ENCODE measurements at regions not wholly inside any gene's neighbourhood (a gene's known extent, or its start where the extent isn't known, plus 50 kb on each side); places are given as distances from the start of the nearest gene placed in this dataset.

DNA sequence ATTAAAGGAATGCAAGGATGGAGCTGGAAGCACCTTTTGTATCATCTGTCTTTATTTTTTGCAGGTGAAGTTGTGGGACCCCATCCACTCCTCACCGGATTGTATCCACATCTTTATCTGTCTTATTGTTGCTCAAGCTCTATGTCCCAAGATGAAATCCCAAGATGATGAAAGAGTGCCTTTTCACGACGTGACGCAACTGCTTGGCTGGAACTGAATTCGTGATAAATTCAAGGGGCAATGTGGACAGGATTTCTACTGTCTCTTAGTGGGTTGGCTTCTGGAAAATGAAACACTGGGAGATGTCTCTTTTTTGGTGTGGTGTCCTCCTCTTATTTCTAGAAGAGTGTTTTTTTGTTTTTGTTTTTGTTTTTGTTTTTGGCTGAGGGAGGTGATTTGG is 650.1 kb upstream of the TSPY4 start:
- DNase-seq = no peak

DNA sequence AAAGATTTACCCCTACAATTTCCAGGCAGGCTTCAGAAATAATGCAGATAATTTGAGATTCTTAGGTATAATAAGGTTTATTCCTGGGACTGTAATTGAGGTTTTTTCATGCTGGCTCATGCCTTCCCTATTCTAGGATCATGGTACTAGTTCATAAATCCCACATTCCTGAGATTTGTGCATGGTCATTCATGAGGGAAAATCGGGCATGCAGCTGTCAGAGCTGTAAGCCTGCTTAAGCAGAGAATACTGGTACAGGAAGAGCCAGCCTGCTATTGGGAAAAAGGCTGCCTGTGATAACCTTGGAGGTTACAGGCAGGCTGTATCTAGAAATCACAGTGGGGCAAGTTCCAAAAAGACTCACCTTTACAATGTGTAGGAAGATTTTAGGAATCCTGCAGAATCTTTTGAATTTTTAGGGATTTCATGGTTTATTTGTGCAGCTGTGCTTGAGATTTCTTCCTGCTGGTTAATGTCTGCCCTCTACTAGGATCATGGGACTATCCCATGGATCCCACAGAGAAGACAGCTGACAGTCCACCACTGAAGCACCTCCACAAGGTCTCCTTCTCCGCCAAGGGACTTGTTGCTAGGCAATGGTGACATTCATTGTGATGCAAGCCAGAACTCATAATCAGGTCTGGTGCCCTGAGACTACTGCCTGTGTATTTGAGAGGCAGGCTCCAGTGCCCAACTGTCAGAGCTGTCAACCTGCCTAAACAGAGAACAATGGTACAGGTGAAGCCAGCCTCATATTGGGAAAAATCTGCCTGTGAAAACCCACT is 646.2 kb upstream of the TSPY4 start:
- no peak for DNase-seq

DNA sequence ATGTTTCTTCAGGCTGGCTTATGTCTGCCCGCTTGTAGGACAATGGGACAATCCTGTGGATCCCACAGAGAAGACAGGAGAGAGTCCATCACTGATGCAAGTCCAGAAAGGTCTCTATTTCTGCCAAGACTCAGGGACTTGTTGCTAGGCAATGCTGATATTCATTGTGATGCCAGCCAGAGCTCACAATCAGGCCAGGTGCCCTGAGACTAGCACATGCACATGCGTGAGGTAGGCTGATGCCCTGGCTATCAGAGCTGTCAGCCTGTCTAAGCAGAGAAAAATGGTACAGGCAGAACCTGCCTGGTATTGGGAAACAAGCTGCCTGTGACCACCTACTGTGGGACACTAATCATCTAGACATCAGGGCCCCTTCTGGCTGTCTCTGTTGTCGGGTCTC is 638.7 kb upstream of the TSPY4 start:
- DNase-seq = no peak

DNA sequence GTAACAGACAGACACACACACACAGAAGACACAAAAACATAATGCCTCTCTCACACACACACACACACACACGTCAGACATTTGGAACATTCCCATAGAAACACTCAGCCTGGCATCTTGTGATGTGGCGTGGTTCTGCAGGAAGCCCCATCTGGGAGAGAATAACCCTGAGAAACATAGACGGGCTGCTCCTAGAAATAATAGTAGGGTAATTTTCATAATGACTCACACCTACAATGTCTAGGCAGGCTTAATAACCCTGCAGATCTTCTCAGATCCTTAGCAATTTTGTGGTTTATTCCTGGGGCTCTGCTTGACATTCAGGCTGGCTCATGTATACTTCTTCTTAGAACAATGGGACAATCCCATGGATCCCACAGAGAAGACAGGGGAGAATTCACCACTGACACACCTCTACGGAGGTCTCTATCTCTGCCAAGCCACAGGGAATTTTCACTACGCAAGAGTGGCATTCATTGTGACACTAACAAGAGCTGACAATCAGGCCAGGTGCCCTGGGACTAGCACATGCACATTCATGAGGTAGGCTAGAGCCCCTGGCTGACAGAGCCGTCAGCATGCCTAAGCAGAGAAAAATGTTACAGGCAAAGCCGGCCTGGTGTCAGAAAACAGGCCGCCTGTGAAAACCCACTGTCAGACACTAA is 631.5 kb upstream of the TSPY4 start:
- no peak for DNase-seq

DNA sequence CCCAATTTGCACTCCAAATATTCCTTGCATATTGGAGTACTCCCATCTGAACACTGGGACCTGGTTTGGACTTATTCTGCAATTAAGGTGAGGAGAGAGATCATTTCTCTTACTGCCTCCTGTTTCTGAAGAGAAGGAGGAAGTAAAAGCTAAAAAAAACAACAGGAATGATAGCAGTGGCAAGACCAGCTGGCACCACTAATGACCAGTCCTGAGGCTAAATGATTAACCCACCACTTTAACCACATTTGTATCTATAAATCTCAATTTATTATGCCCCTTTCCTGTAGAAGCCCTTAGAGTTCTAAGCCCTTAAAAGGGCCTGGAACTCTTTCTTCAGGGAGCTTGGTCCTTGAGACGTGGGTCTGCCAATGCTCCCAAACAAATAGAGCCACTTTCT is 625.0 kb upstream of the TSPY4 start:
- no peak for DNase-seq

DNA sequence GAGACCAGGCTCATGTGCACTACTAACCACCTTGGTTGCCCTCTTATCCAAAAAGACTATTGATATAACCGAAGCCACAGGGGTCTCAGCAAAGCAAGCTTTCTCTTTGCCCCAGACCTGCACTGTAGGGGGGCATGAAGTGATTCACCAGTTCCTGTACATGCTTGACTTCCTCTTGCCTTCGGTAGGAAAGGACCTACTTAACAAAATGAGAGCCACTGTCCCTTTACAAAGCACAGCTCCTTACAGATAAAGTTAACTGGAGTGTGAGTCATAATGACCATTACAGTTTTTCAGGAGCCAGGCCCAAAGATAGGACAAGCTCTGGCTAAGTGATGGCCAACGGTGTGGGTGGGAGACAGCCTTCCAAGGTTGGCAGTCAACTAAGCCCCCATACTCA is 622.0 kb upstream of the TSPY4 start:
- no peak for DNase-seq

DNA sequence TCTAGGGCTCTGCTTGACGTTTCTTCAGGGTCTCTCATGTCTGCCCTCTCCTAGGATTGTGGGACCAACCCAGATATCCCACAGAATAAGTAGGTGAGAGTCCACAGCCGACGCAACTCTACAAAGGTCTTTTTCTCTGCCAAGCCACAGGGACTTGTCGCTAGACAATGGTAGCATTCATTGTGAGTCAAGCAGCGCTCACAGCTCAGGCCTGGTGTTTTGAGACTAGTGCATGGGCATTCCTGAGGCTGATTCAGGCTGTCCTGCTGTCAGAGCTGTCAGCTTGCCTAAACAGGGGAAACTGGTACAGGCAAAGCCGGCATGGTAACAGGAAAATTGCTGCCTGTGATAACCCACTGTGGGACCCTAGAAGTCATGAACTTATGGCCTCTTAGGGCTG is 610.6 kb upstream of the TSPY4 start:
- DNase-seq = no peak

DNA sequence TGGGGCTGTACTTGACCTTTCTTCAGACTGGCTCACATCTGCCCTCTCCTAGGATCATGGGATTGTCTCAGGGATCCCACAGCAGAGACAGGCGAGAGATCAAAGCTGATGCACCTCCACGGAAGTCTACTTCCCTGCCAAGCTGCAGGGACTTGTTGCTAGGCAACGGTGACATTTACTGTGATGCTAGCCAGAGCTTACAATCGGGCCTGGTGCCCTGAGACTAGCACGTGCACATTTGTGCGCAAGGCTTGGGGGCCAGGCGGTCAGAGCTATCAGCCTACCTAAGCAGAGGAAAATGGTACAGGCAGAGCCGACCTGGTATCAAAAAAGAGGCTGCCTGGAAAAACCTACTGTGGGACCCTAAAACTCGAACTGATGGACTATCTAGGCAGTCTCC is 607.3 kb upstream of the TSPY4 start:
- no peak for DNase-seq

DNA sequence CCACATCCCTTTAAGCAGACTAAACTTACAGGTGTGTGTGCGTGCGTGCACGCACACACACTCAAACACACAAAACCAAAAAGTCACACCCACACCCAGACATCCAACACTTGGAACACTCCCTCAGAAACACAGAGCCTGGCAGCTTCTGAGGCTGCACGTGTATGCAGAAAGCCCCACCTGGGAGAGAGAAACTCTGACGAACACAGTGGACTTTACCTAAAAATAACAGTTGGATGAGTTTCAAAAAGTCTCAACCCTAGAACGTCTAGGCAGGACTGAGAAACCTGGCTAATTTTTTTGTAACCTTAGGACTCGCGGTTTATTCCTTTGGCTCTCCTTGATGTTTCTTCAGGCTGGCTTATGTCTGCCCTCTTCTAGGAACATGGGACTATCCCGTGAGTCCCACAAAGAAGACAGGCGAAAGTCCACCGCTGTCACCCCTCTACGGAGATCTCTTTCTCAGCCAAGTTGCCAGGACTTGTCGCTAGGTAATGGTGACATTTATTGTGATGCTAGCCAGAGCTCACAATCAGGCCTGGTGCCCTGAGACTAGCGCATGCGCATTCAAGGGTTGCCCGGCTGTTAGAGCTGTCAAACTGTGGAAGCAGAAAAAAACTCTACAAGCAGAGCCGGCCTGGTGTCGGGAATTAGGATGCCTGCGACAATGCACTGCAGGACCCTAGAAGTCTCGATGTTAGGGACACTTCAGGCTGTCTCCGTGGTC is 595.8 kb upstream of the TSPY4 start:
- DNase-seq = no peak

DNA sequence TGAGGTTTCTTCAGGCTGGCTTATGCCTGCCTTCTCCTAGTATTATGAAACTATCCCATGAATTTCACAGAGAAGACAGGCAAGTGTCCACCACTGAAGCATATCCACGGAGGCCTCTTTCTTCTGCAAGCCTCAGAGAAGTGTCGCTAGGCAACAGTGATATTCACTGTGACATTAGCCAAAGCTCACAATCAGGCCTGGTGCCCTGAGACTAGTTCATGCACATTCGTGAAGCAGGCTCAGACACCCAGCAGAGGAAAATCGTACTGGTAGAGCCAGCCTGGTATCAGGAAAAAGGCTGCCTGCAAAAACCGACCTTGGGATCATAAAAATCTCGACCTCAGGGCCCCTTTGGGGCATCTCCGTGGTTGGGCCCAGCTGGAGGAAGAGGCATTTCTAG is 573.1 kb upstream of the TSPY4 start:
- no peak for DNase-seq

DNA sequence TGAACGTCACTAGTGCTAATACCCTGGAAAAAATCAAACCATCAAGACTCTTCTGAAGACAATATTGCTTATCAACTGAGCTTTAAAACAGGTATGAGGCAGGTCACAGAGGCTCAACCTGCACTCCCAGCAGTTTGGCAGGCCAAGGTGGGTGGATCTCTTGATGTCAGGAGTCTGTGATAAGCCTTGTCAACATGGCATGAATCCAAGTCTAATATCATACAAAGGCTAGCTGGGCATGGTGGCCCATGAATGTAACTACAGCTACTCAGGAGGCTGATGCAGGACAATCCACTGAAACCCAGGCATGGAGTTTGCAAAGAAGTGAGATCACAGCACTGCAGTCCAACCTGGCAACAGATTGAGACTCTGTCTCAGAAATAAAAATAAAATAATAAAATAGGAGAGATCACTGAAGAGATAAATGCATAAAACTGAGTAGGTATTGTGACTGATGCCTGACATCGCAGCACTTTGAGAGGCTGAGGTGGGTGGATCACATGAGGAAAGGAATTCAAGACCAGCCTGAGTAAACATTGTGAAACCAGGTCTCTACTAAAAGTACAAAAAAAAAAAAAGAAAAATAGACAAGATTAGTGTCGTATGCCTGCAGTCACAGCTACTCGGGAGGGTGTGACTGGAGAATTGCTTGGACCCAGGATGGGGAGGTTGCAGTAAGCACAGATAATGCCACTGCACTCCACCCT is 555.9 kb upstream of the TSPY4 start:
- no peak for DNase-seq

DNA sequence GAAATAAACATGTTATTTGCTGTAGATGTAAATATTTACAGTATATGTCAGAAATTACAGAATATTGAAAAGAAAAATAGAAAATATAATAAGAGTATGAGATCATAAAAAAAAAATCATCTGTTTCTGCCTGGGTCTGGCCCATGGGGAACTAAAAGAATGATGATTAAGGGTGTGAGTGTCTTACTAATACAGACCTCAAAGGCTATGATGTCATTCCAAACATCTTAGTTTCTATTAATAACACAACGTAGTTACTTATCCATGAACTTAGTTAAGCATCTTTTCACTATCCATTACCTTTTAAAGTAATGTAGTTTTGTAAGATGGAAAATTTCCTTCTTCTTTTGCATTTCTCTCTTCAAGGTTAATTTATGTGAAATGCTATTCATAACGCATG is 542.7 kb upstream of the TSPY4 start:
- DNase-seq = no peak

DNA sequence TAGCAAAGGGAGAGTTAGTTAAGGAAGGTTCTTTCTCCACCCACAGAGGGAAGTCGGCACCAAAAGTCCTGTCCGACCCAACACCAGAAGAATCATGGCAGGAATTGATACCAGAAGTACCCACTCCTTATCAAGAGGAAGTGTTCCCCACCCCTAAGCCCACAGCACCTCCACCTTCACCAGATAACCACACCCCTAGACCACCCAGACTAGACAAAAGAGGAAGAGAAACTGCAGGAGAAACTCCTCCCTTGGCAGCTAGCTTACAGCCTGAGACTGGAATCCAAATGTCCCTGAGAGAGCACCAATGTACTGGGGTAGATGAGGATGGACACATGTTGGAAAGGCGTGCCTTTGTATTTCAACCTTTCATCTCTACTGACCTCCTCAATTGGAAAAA is 532.9 kb upstream of the TSPY4 start:
- DNase-seq = no peak

DNA sequence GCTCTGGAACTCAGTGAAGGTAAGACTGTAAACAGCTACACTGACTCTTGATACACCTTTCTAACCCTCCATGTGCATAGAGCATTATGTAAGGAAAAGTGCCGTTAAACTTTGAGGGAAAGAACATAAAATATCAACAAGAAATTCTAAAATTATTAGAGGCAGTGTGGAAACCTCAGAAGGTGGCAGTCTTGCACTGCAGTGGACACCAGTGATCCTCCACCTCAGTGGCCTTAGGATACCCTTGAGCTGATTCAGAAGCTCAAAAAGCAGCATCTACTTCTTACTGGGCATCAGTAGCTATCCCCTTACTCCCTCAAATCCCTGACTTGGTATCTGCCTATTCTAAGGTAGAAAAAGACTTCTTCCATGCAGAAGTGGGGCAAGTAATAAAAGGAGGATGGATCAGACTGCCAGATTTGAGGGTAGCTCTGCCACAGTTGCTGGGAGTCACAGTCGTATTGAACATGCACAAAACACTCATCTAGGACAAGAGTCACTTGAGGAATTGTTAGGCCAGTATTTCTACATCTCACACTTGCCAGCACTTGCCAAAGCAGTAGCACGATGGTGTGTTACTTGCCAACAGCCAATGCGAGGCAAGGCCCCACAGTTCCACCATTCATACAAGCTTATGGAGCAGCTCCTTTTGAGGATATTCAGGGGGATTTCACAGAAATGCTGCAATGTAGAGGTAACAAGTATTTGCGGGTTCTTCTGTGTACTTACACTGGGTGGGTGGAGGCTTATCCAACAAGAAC is 529.4 kb upstream of the TSPY4 start:
- no peak for DNase-seq

DNA sequence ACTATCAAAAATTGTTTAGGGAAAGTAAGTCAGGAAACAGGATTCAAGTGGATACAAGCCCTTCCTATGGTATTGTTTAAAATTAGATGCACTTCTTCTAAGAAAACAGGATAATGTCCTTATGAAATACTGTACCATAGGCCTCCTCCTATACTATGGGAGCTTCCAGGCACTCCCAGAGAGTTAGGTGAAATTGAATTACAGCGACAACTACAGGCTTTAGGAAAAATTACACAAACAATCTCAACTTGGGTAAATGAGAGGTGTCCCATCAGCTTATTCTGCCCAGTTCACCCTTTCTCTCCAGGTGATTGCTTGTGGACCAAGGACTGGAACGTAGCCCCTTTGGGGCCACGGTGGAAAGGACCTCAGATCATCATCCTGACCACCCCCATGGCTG is 528.7 kb upstream of the TSPY4 start:
- no peak for DNase-seq

DNA sequence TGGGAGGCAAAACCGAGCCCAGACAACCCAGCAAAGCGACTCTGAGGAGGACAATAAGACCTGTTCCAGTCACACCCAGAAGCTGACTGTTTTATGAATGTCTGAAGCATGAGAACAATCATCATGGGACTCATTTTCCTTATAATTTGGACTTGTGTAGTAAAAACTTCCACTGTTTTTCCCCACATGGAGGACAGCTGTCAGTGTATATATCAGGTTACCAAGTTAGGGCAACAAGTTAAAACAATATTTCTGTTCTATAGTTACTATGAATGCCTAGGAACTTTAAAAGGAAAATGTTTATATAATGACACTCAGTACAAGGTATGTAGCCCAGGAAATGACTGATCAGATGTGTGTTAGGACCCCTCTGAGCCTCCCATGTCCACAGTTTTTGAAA is 528.2 kb upstream of the TSPY4 start:
- DNase-seq = no peak

DNA sequence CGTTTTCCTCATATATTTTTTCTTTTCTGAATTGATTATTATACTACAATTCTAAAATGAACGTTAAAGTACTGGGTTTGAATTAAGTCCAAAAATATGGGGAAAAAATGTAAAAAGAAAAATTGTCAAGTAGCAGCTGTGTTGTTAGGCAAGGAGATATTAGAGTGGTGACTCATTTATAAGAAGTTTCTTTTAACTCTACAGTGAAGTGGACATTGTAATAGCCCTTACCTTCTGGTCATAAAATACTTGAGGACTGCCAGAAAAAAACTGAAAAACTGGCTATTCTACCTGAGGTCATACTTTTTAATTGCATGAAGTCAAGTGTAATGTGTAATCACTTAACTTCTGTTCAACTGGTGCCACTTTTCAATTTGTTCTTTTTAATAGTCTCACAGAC is 523.1 kb upstream of the TSPY4 start:
- no peak for DNase-seq

DNA sequence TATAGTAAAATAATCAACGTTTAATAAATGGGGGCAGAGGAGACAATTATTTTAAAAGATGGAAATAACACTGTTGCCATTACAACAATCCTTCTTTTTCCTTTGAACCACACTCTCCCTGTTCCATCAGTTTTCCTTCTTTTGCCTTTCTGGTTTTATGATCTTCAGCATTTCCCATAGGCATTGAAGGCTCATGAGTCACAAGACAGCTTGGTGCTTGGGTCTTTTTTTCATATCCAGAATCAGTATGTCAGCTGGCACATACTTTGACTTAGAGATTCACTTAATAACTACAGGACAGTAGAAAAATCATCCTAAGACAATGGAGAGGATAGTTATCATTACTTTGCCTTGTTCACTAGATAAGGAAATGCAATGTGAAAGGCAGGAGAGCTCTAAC is 521.6 kb upstream of the TSPY4 start:
- no peak for DNase-seq

DNA sequence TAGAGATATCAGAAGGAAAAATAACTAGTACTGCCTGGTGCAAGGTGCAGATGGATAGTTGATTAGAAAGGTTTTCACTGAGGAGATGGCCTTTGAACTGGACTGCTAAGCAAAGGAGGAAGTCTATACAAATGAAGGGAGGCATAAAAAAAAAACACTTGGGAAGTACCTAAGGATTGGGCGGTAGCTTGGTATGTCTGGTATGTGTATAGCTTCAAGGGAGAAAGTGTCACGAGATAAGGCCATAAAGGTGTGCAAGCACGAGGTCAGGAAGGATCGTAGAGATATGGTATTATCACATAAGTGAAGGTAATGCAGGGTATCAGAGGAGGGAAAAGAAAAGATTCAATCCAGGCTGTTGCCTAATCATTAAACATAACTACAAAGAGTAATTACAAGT is 517.2 kb upstream of the TSPY4 start:
- no peak for DNase-seq

DNA sequence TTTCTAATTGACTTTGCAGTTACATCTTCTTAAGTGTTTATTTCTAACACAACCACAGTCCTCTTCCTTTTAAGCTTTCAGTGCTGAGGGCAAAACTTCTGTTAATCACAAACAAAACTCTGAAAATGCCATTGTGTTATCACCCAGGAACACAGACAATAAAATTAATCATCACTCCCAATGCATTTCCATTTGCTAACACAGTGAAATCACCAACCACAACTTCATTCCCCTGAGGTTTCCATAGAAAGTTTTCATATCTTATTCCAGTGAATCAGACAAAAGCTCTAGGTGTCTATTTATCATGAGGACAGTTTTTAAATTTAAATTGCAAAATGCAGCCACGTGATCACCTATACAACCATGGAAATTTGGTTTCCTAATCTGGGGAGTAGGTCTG is 516.2 kb upstream of the TSPY4 start:
- DNase-seq = no peak

DNA sequence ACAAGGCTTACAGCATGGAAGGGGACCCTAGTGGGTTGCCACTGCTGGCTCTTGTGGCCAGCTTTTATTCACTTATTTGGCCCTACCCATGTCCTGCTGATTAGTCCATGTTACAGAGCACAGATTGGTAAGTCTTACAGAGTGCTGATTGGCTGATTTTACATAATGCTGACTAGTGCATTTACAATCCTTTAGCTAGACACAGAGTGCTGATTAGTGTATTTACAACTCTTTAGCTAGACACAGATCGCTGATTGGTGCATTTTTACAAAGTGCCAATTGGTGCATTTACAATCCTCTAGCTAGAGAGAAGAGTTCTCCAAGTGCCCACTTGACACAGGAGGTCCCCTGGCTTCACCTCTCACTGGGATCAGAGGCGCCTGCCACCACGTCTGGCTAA is 485.0 kb upstream of the TSPY4 start:
- DNase-seq = no peak

DNA sequence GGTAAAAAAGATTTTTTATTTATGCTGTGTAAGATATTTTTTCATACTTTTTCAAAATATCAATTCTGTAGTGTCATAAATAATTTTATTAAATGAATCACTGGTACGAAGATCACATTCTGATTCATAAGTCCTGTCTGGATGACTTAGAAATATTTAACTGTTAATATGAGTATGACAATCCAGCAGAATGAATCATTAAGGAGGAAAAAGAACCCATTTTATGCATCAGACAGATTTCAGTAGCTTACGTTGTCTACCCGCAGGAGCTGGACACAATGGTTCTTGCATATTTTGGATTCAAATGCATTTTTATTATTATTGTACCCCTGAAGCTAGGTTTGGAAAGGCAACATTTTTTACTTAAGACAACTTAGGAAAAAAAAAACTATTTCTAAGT is 448.9 kb upstream of the TSPY4 start:
- no peak for DNase-seq

DNA sequence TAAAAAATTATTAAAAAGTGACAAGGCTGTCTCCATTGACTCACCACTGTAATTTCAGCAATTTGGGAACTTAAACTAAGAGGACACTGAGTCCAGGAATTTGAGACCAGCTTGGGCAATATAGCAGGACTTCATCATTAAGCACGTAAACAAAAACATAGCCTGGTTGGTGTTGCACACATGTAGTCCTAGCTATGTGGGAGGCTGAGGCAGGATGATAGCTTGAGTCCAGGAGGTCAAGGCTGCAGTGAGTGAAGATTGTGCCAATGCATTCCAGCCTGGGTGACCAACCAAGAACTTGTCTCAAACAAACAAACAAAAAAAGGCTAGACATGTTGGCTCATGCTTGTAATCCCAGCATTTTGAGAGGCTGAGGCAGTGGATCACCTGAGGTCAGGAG is 439.4 kb upstream of the TSPY4 start:
- DNase-seq = no peak

Measured in NCI-H526 (cell line).